Adrenal gland (tissue), 5 donors: ENCODE measurements at regions not wholly inside any gene's neighbourhood (a gene's known extent, or its start where the extent isn't known, plus 50 kb on each side); places are given as distances from the start of the nearest gene placed in this dataset.

Experiments
- POLR2A ChIP-seq, 2 donors: fragments of 450-650 bp; IDR thresholded peaks; one replicate each; pipeline ENCODE4 v1.6.1; 2017; ENCODE audit warnings: antibody characterized with exemption in 2 of 2, mild to moderate bottlenecking in 2 of 2, moderate library complexity in 1 of 2
- TF ChIP-seq, protein P1 (sequence below), 6 experiments: fragments of 450-650 bp in 4 of 6; fragments of 200-600 bp in 2 of 6; sonication (generic) in 1 of 6; IDR thresholded peaks; 1 replicate in 5 of 6; 2 replicates in 1 of 6; pipeline versions ENCODE4 v1.5.1 to v1.8.0; 2016 to 2021; ENCODE audit warnings: antibody characterized with exemption in 6 of 6, mild to moderate bottlenecking in 2 of 6, moderate library complexity in 1 of 6
- donor health status: DM: no; HTN: no; CAD: no.

DNA sequence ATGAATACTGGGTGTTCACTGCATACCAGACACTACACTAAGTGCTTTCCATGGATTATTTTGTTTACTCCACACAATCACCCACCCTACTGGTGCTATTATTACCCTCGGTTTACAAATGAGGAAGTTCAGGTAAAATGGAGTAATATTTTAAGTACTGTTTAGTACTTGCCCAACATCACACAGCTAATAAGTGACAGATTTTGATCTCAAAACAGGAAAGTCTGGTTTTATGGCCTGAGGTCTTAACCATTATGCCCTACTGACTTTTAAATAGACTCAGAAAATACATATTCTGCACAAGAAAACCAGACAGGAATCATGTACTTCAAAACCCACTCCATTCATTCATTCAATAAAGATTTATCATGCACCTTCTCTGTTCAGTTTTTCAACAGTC is 431.0 kb upstream of the TLE4 start:
- TF ChIP-seq, protein P1, sequence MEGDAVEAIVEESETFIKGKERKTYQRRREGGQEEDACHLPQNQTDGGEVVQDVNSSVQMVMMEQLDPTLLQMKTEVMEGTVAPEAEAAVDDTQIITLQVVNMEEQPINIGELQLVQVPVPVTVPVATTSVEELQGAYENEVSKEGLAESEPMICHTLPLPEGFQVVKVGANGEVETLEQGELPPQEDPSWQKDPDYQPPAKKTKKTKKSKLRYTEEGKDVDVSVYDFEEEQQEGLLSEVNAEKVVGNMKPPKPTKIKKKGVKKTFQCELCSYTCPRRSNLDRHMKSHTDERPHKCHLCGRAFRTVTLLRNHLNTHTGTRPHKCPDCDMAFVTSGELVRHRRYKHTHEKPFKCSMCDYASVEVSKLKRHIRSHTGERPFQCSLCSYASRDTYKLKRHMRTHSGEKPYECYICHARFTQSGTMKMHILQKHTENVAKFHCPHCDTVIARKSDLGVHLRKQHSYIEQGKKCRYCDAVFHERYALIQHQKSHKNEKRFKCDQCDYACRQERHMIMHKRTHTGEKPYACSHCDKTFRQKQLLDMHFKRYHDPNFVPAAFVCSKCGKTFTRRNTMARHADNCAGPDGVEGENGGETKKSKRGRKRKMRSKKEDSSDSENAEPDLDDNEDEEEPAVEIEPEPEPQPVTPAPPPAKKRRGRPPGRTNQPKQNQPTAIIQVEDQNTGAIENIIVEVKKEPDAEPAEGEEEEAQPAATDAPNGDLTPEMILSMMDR (IDR thresholded peaks at IDR 0.05) = no peak
- TF ChIP-seq POLR2A (IDR thresholded peaks at IDR 0.05) = no peak
